GM12878 (cell line): ENCODE measurements at regions not wholly inside any gene's neighbourhood (a gene's known extent, or its start where the extent isn't known, plus 50 kb on each side); places are given as distances from the start of the nearest gene placed in this dataset.

ENCODE experiments used
- ATAC-seq: fragments of 200-7000 bp; cut with Tn5 transposase; 3 replicates; pipeline ENCODE4 v1.9.1; 2020; ENCODE audit warnings: mild to moderate bottlenecking, moderate library complexity
- BruUV-seq: library from RNA; stranded (reverse); fragments of 400-500 nt; replicated peaks from 2 replicates; lab custom pipeline; 2021; lab: Mats Ljungman, UMichigan
- CTCF ChIA-PET: fragments of 300-600 bp; sonication (Branson Sonifier 250); formaldehyde crosslinking; extraction: SDS; loops from one replicate; lab custom pipeline; 2021; ENCODE audit warnings: inconsistent platforms; lab: Yijun Ruan, JAX
- POLR2A ChIA-PET: fragments of 350-600 bp; formaldehyde crosslinking; extraction: SDS; loops from one replicate; lab custom pipeline; 2021; ENCODE audit warnings: inconsistent platforms; lab: Charles Lee
- RAD21 ChIA-PET: fragments of 300-600 bp; sonication (Branson Sonifier 250); formaldehyde crosslinking; loops from one replicate; lab custom pipeline; 2023; ENCODE audit warnings: antibody characterized with exemption; ENCODE audit not compliant: unreplicated experiment; lab: Charles Lee
- SMC1A ChIA-PET: fragments of 300-600 bp; sonication (Branson Sonifier 250); formaldehyde crosslinking; loops from one replicate; lab custom pipeline; 2023; ENCODE audit not compliant: unreplicated experiment, uncharacterized antibody; lab: Charles Lee
- DNase-seq: peaks from one replicate; pipeline ENCODE4 v3.0.0-alpha.2; 2011; ENCODE audit warnings: low read depth, low spot score
- FAIRE-seq: peaks from 3 replicates; lab custom pipeline; 2011; peaks lifted over from hg19 to GRCh38; lab: Jason Lieb, UNC
- H2AFZ ChIP-seq: 2 replicates; pipeline ENCODE4 v1.6.0; 2011; ENCODE audit warnings: low read depth, low read length, control low read depth; ENCODE audit not compliant: control insufficient read depth
- H3K27ac ChIP-seq: 2 replicates; pipeline ENCODE4 v1.5.1; 2011; ENCODE audit warnings: control low read depth; ENCODE audit not compliant: control insufficient read depth, insufficient read depth
- H3K27me3 ChIP-seq, 2 experiments: replicated peaks in 1 of 2; 2 replicates each; pipeline versions ENCODE4 v1.6.0 to v1.6.1; 2011; ENCODE audit warnings: low read length in 1 of 2; ENCODE audit not compliant: control insufficient read depth in 2 of 2, insufficient read depth in 2 of 2
- H3K36me3 ChIP-seq, 2 experiments: 2 replicates each; pipeline ENCODE4 v1.5.1; 2011; ENCODE audit warnings: low read length in 1 of 2; ENCODE audit not compliant: control insufficient read depth in 2 of 2, insufficient read depth in 2 of 2
- H3K4me1 ChIP-seq: 2 replicates; pipeline ENCODE4 v1.6.1; 2011; ENCODE audit warnings: mild to moderate bottlenecking, low read length, moderate library complexity, mixed read lengths; ENCODE audit not compliant: control insufficient read depth, insufficient read depth
- H3K4me2 ChIP-seq: 2 replicates; pipeline ENCODE4 v1.6.0; 2011; ENCODE audit warnings: control low read depth; ENCODE audit not compliant: control insufficient read depth, insufficient read depth
- H3K4me3 ChIP-seq: fragments of 200-600 bp; sonication (generic); 2 replicates; pipeline ENCODE4 v1.5.1; 2016
- H3K79me2 ChIP-seq: 2 replicates; pipeline ENCODE4 v1.6.0; 2011; ENCODE audit warnings: low read length; ENCODE audit not compliant: control insufficient read depth, insufficient read depth
- H3K9ac ChIP-seq: 2 replicates; pipeline ENCODE4 v1.8.0; 2011; ENCODE audit warnings: low read length, control low read depth, mixed read lengths; ENCODE audit not compliant: control insufficient read depth, insufficient read depth
- H3K9me3 ChIP-seq: replicated peaks from 3 replicates; pipeline ENCODE4 v1.5.1; 2011; ENCODE audit warnings: mild to moderate bottlenecking, low read length; ENCODE audit not compliant: control insufficient read depth, insufficient read depth
- H4K20me1 ChIP-seq: 2 replicates; pipeline ENCODE4 v1.6.0; 2011; ENCODE audit not compliant: control insufficient read depth, insufficient read depth
- BACH1 ChIP-seq: fragments of 450-650 bp; IDR thresholded peaks from 2 replicates; pipeline ENCODE4 v1.6.1; 2017; ENCODE audit warnings: mild to moderate bottlenecking, borderline replicate concordance
- BCLAF1 ChIP-seq: fragments of 450-650 bp; IDR thresholded peaks from 2 replicates; pipeline ENCODE4 v1.6.1; 2017; ENCODE audit warnings: antibody characterized with exemption, mild to moderate bottlenecking, moderate library complexity
- BMI1 ChIP-seq: fragments of 450-650 bp; IDR thresholded peaks from 2 replicates; pipeline ENCODE4 v1.6.1; 2016; ENCODE audit warnings: mild to moderate bottlenecking, moderate library complexity, borderline replicate concordance
- CEBPB ChIP-seq, 2 experiments: fragments of 150-350 bp in 1 of 2; IDR thresholded peaks; 2 replicates each; pipeline ENCODE4 v1.6.1; 2012 to 2014; ENCODE audit warnings: low read depth in 2 of 2, low read length in 2 of 2, borderline replicate concordance in 1 of 2, inconsistent platforms in 1 of 2
- CUX1 ChIP-seq: IDR thresholded peaks from 2 replicates; pipeline ENCODE4 v1.6.1; 2012; ENCODE audit warnings: improper control_type of control experiment, low read depth, low read length; ENCODE audit not compliant: insufficient replicate concordance
- EP300 ChIP-seq, 2 experiments: fragments of 150-350 bp in 1 of 2; IDR thresholded peaks; 2 replicates each; pipeline ENCODE4 v1.6.1; 2011 to 2012; ENCODE audit warnings: low read depth in 2 of 2, low read length in 2 of 2, borderline replicate concordance in 1 of 2, improper control_type of control experiment in 1 of 2, inconsistent platforms in 1 of 2; ENCODE audit not compliant: control insufficient read depth in 1 of 2
- ESRRA ChIP-seq: IDR thresholded peaks from 2 replicates; pipeline ENCODE4 v1.6.1; 2012; ENCODE audit warnings: mild to moderate bottlenecking, low read length, improper control_type of control experiment
- JUND ChIP-seq: IDR thresholded peaks from 2 replicates; pipeline ENCODE4 v1.6.1; 2012; ENCODE audit warnings: low read depth, mild to moderate bottlenecking, low read length, improper control_type of control experiment, moderate library complexity
- MYB ChIP-seq: fragments of 150-350 bp; IDR thresholded peaks from 2 replicates; pipeline ENCODE4 v1.6.1; 2014; ENCODE audit warnings: mild to moderate bottlenecking, low read depth, low read length, borderline replicate concordance
- SIN3A ChIP-seq: IDR thresholded peaks from 2 replicates; pipeline ENCODE4 v1.6.1; 2012; ENCODE audit warnings: low read depth, low read length, improper control_type of control experiment
- SMAD5 ChIP-seq: IDR thresholded peaks from 2 replicates; pipeline ENCODE4 v1.6.1; 2016; ENCODE audit warnings: antibody characterized with exemption, low read depth
- SREBF1 ChIP-seq: IDR thresholded peaks from 2 replicates; pipeline ENCODE4 v1.6.1; 2012; ENCODE audit warnings: mild to moderate bottlenecking, low read length
- USF2 ChIP-seq: IDR thresholded peaks from 2 replicates; pipeline ENCODE4 v1.6.1; 2011; ENCODE audit warnings: low read depth, low read length, improper control_type of control experiment, borderline replicate concordance
- WGBS: methylation state at CpG from one replicate; pipeline ENCODE4 v1.1.6; 2016; ENCODE audit warnings: low lambda C conversion rate; ENCODE audit not compliant: insufficient replicate concordance, insufficient coverage; ENCODE audit errors: missing lambda C conversion rate; 5-methylcytosine and 5-hydroxymethylcytosine counted together
- in situ Hi-C: fragments of 300-500 bp; cut with MboI; formaldehyde crosslinking; loops from 9 replicates; pipeline ENCODE4 v1.14.3; 2018; ENCODE audit warnings: mixed read lengths
- intact Hi-C: fragments of 100-400 bp; cut with micrococcal nuclease; formaldehyde crosslinking; loops from one replicate; pipeline ENCODE4 v1.14.2; 2022; ENCODE audit not compliant: unreplicated experiment

GRCh38 chr3:18886331-18886730 is 262.0 kb upstream of the KCNH8 start (continued):
- TF ChIP-seq SIN3A (no peak), BMI1 (no peak), EP300 (IDR thresholded peaks at IDR 0.05; ENCODE audit: borderline replicate concordance in 1 of 2, control insufficient read depth in 1 of 2, low read depth in 2 of 2, low read length in 2 of 2) (no peak), MYB (no peak)

- no peak for DNase-seq
- no peaks in the 10 kb centered on the region for H4K20me1 ChIP-seq
- intact Hi-C loops = no loop called here
- no peak overlapping the region for H2AFZ ChIP-seq
- ChIA-PET RAD21 (no interaction called here), CTCF (no interaction called here), POLR2A (no interaction called here), SMC1A (no interaction called here)
- H3K4me2 ChIP-seq = no peak overlapping the region
- in situ Hi-C loops = no loop called here
- no peak for ATAC-seq
- FAIRE-seq = no peak
- 52% methylated on average over 6 of the region's 6 CpGs for WGBS
- H3K27me3 ChIP-seq = no peaks in the 10 kb centered on the region
- no peaks in the 10 kb centered on the region for H3K79me2 ChIP-seq
- no peak overlapping the region for H3K27ac ChIP-seq
- no peak overlapping the region for H3K4me3 ChIP-seq
- H3K4me1 ChIP-seq = no peaks in the 10 kb centered on the region
- no peak overlapping the region for H3K9ac ChIP-seq
- no TSS peak for BruUV-seq
- no peaks in the 10 kb centered on the region for H3K9me3 ChIP-seq
- H3K36me3 ChIP-seq = no peaks in the 10 kb centered on the region
- TF ChIP-seq JUND = no peak
- no peak for TF ChIP-seq MYB
- no peak for TF ChIP-seq BCLAF1
- TF ChIP-seq SMAD5 = no peak
- TF ChIP-seq CUX1 = no peak
- no peak for TF ChIP-seq BACH1
- TF ChIP-seq USF2 = no peak
- TF ChIP-seq CEBPB (IDR thresholded peaks at IDR 0.05; ENCODE audit: borderline replicate concordance in 1 of 2, low read depth in 2 of 2, low read length in 2 of 2) = no peak
- TF ChIP-seq SREBF1 = no peak
- TF ChIP-seq ESRRA = no peak
These were observed 262.7 kb upstream of the KCNH8 start for GRCh38 chr3:18885612-18886011.
